DMS153 treated with DMSO at 0.1 percent for 48 hours (cell line): ENCODE measurements at regions not wholly inside any gene's neighbourhood (a gene's known extent, or its start where the extent isn't known, plus 50 kb on each side); places are given as distances from the start of the nearest gene placed in this dataset.

Source experiments
- DNase-seq: peaks from one replicate; lab custom pipeline; 2025; ENCODE audit not compliant: unreplicated experiment; lab: John Stamatoyannopoulos, UW

- DNase-seq = no peak
These were observed 99.1 kb upstream of the NRXN3 start for GRCh38 chr14:78071016-78071549.

GRCh38 chr14:78073028-78073427 is 97.1 kb upstream of the NRXN3 start:
- no peak for DNase-seq

GRCh38 chr14:78074561-78074960 is 95.6 kb upstream of the NRXN3 start:
- DNase-seq = peak; percentile 37

GRCh38 chr14:78075033-78075432 is 95.1 kb upstream of the NRXN3 start:
- DNase-seq = peak; percentile 37

GRCh38 chr14:78075555-78076277 is 94.5 kb upstream of the NRXN3 start:
- no peak for DNase-seq

- DNase-seq = no peak
These were observed 88.9 kb upstream of the NRXN3 start for GRCh38 chr14:78081245-78081644.

GRCh38 chr14:78083837-78084236 is 86.3 kb upstream of the NRXN3 start:
- no peak for DNase-seq

- no peak for DNase-seq
These were observed 83.8 kb upstream of the NRXN3 start for GRCh38 chr14:78086342-78086741.

GRCh38 chr14:78088916-78089315 is 81.3 kb upstream of the NRXN3 start:
- no peak for DNase-seq

- DNase-seq = no peak
These were observed 79.3 kb upstream of the NRXN3 start for GRCh38 chr14:78090864-78091263.

- DNase-seq = no peak
These were observed 78.8 kb upstream of the NRXN3 start for GRCh38 chr14:78091361-78091760.

GRCh38 chr14:78092040-78092439 is 78.1 kb upstream of the NRXN3 start:
- DNase-seq = no peak

GRCh38 chr14:78103271-78103670 is 66.9 kb upstream of the NRXN3 start:
- no peak for DNase-seq

GRCh38 chr14:78104160-78104559 is 66.0 kb upstream of the NRXN3 start:
- no peak for DNase-seq

- DNase-seq = no peak
These were observed 65.5 kb upstream of the NRXN3 start for GRCh38 chr14:78104655-78105054.

- DNase-seq = no peak
These were observed 63.8 kb upstream of the NRXN3 start for GRCh38 chr14:78106381-78106780.

GRCh38 chr14:78107166-78107565 is 63.0 kb upstream of the NRXN3 start:
- no peak for DNase-seq

GRCh38 chr14:78119440-78119839 is 50.7 kb upstream of the NRXN3 start:
- DNase-seq = no peak
